SJCRH30 (cell line): ENCODE measurements at regions not wholly inside any gene's neighbourhood (a gene's known extent, or its start where the extent isn't known, plus 50 kb on each side); places are given as distances from the start of the nearest gene placed in this dataset.

Experiments
- DNase-seq, 2 experiments: peaks; one replicate each; pipeline ENCODE4 v3.0.0-alpha.2; 2015 to 2020
- H3K27ac ChIP-seq: fragments of 250-450 bp; sonication (Bioruptor Pico); 2 replicates; pipeline ENCODE4 v1.5.1; 2020; ENCODE audit warnings: mild to moderate bottlenecking, moderate library complexity
- H3K27me3 ChIP-seq: fragments of 250-450 bp; sonication (Bioruptor Pico); 2 replicates; pipeline ENCODE4 v1.5.1; 2020; ENCODE audit warnings: mild to moderate bottlenecking, moderate library complexity
- H3K36me3 ChIP-seq: fragments of 250-450 bp; sonication (Bioruptor Pico); 2 replicates; pipeline ENCODE4 v1.5.1; 2020; ENCODE audit warnings: mild to moderate bottlenecking, moderate library complexity
- H3K4me1 ChIP-seq: fragments of 250-450 bp; sonication (Bioruptor Pico); 2 replicates; pipeline ENCODE4 v1.5.1; 2020; ENCODE audit warnings: mild to moderate bottlenecking, moderate library complexity
- H3K4me3 ChIP-seq: fragments of 250-450 bp; sonication (Bioruptor Pico); 2 replicates; pipeline ENCODE4 v1.5.1; 2020; ENCODE audit warnings: mild to moderate bottlenecking, moderate library complexity
- H3K9me3 ChIP-seq: fragments of 250-450 bp; sonication (Bioruptor Pico); replicated peaks from 2 replicates; pipeline ENCODE4 v1.5.1; 2020; ENCODE audit warnings: mild to moderate bottlenecking, moderate library complexity

- Histone ChIP-seq H3K4me1 (peaks cover 21% of the 10 kb centered on the region), H3K4me3 (no peak overlapping the region), H3K27ac (no peak overlapping the region), H3K9me3 (no peaks in the 10 kb centered on the region), H3K36me3 (no peaks in the 10 kb centered on the region), H3K27me3 (no peaks in the 10 kb centered on the region)
- no peak for DNase-seq
Observed at GRCh38 chr2:128404709-128405466, 86.2 kb upstream of the HS6ST1 start.

- no peaks in the 10 kb centered on the region for H3K27me3 ChIP-seq
- no peak for DNase-seq
- peaks cover 21% of the 10 kb centered on the region for H3K4me1 ChIP-seq
- no peaks in the 10 kb centered on the region for H3K9me3 ChIP-seq
- no peak overlapping the region for H3K4me3 ChIP-seq
- H3K36me3 ChIP-seq: no peaks in the 10 kb centered on the region
- no peak overlapping the region for H3K27ac ChIP-seq
Observed at GRCh38 chr2:128405467-128405900, 86.8 kb upstream of the HS6ST1 start.

- Histone ChIP-seq H3K27ac (no peak overlapping the region), H3K4me3 (no peak overlapping the region), H3K9me3 (no peaks in the 10 kb centered on the region), H3K4me1 (peaks cover 21% of the 10 kb centered on the region), H3K36me3 (no peaks in the 10 kb centered on the region), H3K27me3 (no peaks in the 10 kb centered on the region)
- peak; percentile 52 to 74 for DNase-seq
Observed at GRCh38 chr2:128405981-128406613, 87.4 kb upstream of the HS6ST1 start.

- Histone ChIP-seq H3K36me3 (no peaks in the 10 kb centered on the region), H3K4me1 (peaks cover 21% of the 10 kb centered on the region), H3K27me3 (no peaks in the 10 kb centered on the region), H3K4me3 (no peak overlapping the region), H3K27ac (no peak overlapping the region), H3K9me3 (no peaks in the 10 kb centered on the region)
- DNase-seq: no peak
Observed at GRCh38 chr2:128406736-128407554, 88.3 kb upstream of the HS6ST1 start.

- Histone ChIP-seq H3K9me3 (no peaks in the 10 kb centered on the region), H3K27ac (no peak overlapping the region; the same call in 1 of the 2 replicates), H3K4me3 (no peak overlapping the region), H3K36me3 (no peaks in the 10 kb centered on the region), H3K27me3 (no peaks in the 10 kb centered on the region), H3K4me1 (peaks cover 26% of the 10 kb centered on the region)
- peak; percentile 28 to 50 for DNase-seq
Observed at GRCh38 chr2:128408349-128409305, 90.0 kb upstream of the HS6ST1 start.

- H3K4me1 ChIP-seq: peaks cover 33% of the 10 kb centered on the region
- no peaks in the 10 kb centered on the region for H3K36me3 ChIP-seq
- no peak overlapping the region for H3K27ac ChIP-seq
- H3K27me3 ChIP-seq: no peaks in the 10 kb centered on the region
- no peak for DNase-seq
- H3K9me3 ChIP-seq: no peaks in the 10 kb centered on the region
- H3K4me3 ChIP-seq: no peak overlapping the region
Observed at GRCh38 chr2:128409326-128410034, 90.8 kb upstream of the HS6ST1 start.

- no peak overlapping the region for H3K27ac ChIP-seq
- no peak for DNase-seq
- H3K9me3 ChIP-seq: no peaks in the 10 kb centered on the region
- no peaks in the 10 kb centered on the region for H3K36me3 ChIP-seq
- H3K4me3 ChIP-seq: no peak overlapping the region
- peaks cover 33% of the 10 kb centered on the region for H3K4me1 ChIP-seq
- no peaks in the 10 kb centered on the region for H3K27me3 ChIP-seq
Observed at GRCh38 chr2:128410035-128410757, 91.5 kb upstream of the HS6ST1 start.

GRCh38 chr2:128410758-128411215 is 92.1 kb upstream of the HS6ST1 start:
- Histone ChIP-seq H3K36me3 (no peaks in the 10 kb centered on the region), H3K27me3 (no peaks in the 10 kb centered on the region), H3K4me3 (no peak overlapping the region), H3K4me1 (peaks cover 31% of the 10 kb centered on the region), H3K9me3 (no peaks in the 10 kb centered on the region), H3K27ac (no peak overlapping the region)
- no peak for DNase-seq

GRCh38 chr2:128411431-128411830 is 92.8 kb upstream of the HS6ST1 start:
- H3K9me3 ChIP-seq: no peaks in the 10 kb centered on the region
- H3K4me1 ChIP-seq: peaks cover 25% of the 10 kb centered on the region
- no peak overlapping the region for H3K27ac ChIP-seq
- H3K4me3 ChIP-seq: no peak overlapping the region
- DNase-seq: no peak
- H3K36me3 ChIP-seq: no peaks in the 10 kb centered on the region
- no peaks in the 10 kb centered on the region for H3K27me3 ChIP-seq

GRCh38 chr2:128412181-128412871 is 93.7 kb upstream of the HS6ST1 start:
- no peak for DNase-seq
- Histone ChIP-seq H3K36me3 (no peaks in the 10 kb centered on the region), H3K4me1 (peaks cover 23% of the 10 kb centered on the region), H3K4me3 (no peak overlapping the region), H3K9me3 (no peaks in the 10 kb centered on the region), H3K27ac (no peak overlapping the region), H3K27me3 (no peaks in the 10 kb centered on the region)

GRCh38 chr2:128413014-128413717 is 94.5 kb upstream of the HS6ST1 start:
- Histone ChIP-seq H3K27me3 (no peaks in the 10 kb centered on the region), H3K36me3 (no peaks in the 10 kb centered on the region), H3K4me3 (no peak overlapping the region), H3K27ac (peak overlapping the region; percentile 54; the same call in 1 of the 2 replicates), H3K4me1 (peaks cover 22% of the 10 kb centered on the region), H3K9me3 (no peaks in the 10 kb centered on the region)
- no peak for DNase-seq

GRCh38 chr2:128413718-128414341 is 95.2 kb upstream of the HS6ST1 start:
- no peak overlapping the region for H3K4me3 ChIP-seq
- H3K36me3 ChIP-seq: no peaks in the 10 kb centered on the region
- H3K4me1 ChIP-seq: peaks cover 15% of the 10 kb centered on the region
- H3K27ac ChIP-seq: peak overlapping the region; percentile 54
- peak; percentile 68 to 69 for DNase-seq
- no peaks in the 10 kb centered on the region for H3K9me3 ChIP-seq
- no peaks in the 10 kb centered on the region for H3K27me3 ChIP-seq
